Esophagus (tissue), 2 donors: ENCODE measurements at regions not wholly inside any gene's neighbourhood (a gene's known extent, or its start where the extent isn't known, plus 50 kb on each side); places are given as distances from the start of the nearest gene placed in this dataset.

Experiments used
- H3K27ac ChIP-seq, 2 donors: one replicate each; pipeline ENCODE4 v1.5.1; 2013; ENCODE audit warnings: low read depth in 2 of 2, mild to moderate bottlenecking in 2 of 2, inconsistent platforms in 1 of 2, low read length in 1 of 2, moderate library complexity in 1 of 2
- H3K27me3 ChIP-seq, 2 donors: one replicate each; pipeline ENCODE4 v1.6.1; 2013; ENCODE audit warnings: low read length in 2 of 2, control low read depth in 1 of 2, mild to moderate bottlenecking in 1 of 2; ENCODE audit not compliant: insufficient read depth in 2 of 2, control insufficient read depth in 1 of 2
- H3K36me3 ChIP-seq, 2 donors: one replicate each; pipeline ENCODE4 v1.6.1; 2013; ENCODE audit warnings: low read length in 1 of 2; ENCODE audit not compliant: control insufficient read depth in 2 of 2, insufficient read depth in 2 of 2
- H3K4me1 ChIP-seq, 2 donors: one replicate each; pipeline ENCODE4 v1.6.1; 2013; ENCODE audit warnings: low read length in 1 of 2; ENCODE audit not compliant: control insufficient read depth in 2 of 2, insufficient read depth in 2 of 2
- H3K4me3 ChIP-seq, 2 donors: one replicate each; pipeline ENCODE4 v1.5.1; 2013; ENCODE audit warnings: low read length in 2 of 2, mild to moderate bottlenecking in 2 of 2, low read depth in 1 of 2, moderate library complexity in 1 of 2
- H3K9me3 ChIP-seq, 2 donors: one replicate each; pipeline ENCODE4 v1.6.1; 2013; ENCODE audit warnings: mild to moderate bottlenecking in 2 of 2, low read depth in 1 of 2, low read length in 1 of 2, moderate library complexity in 1 of 2; ENCODE audit not compliant: control insufficient read depth in 2 of 2, insufficient read depth in 1 of 2
- WGBS, 2 donors: extraction: QIAGEN DNeasy Blood & Tissue Kit; methylation state at CpG; one replicate each; pipeline ENCODE4 v1.1.7; 2013; 5-methylcytosine and 5-hydroxymethylcytosine counted together
- donor health status: healthy with polysubstance abuse.
- donor health status: Bipolar disorder and iron deficiency.

DNA sequence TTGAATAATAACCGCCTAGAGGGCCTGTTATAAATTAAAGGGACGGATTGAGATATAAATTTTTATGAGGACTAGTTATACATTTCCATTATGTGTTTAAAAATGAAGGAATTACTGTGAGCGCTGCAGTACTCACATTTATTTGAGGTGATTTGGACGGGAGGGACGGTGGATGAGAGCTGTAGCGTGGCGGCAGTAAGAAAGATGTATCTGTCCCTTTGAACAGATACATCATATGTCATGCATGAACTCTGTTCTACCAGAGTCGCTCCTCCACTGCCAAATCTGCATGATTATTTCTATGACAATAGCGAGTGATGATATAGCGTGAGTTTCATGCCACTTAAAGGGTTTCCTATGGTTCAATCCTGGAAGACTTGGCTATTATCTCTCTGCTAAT, 538.8 kb downstream of the MCTP2 start:
- Histone ChIP-seq H3K36me3 (no peaks in the 10 kb centered on the region), H3K27me3 (no peaks in the 10 kb centered on the region), H3K9me3 (no peaks in the 10 kb centered on the region), H3K27ac (no peak overlapping the region), H3K4me1 (no peaks in the 10 kb centered on the region), H3K4me3 (no peak overlapping the region)
- 89 to 93% methylated on average over 10 of the region's 10 CpGs for WGBS, 2 donors

DNA sequence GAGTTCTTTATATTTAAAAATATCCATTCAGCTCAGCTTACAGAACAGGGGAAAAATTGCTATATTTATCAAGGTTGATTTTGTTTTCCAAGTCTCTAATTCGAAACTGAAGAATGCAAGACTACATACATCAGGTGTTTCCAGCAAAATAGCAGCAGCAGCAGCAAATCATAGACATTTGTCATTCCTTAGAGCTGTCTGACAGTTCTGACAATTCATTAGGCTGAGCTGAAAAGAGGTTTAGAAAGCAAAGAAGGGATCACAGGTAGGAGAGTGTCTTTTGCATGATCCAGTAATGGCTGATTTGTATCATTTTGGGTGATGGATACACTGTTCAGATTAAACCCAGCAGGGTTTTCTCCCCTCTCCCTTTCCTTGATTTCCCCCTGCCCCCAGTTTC, 545.7 kb downstream of the MCTP2 start:
- WGBS, 2 donors: 62 to 67% methylated on average over 1 of the region's 1 CpG

DNA sequence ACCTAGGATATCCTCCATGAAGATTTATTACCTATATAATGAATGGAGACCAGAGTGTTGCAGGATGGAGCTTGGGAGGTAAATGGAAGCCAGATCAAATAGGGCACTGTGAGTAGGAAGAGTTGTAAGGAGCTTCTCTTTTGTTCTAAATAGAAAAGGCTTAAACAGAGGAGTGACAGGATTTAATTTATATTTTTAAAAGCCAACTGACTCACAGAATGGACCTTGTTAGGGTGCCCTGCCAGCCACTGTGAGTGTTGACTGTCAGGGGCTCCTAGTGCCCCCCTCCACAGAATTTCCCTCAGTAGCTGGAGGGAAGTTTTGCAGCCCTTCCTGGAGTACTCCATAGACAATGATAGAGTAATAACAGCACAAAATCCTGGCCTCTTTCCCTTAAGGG, 547.5 kb downstream of the MCTP2 start:
- Histone ChIP-seq H3K4me1 (no peaks in the 10 kb centered on the region), H3K27me3 (no peaks in the 10 kb centered on the region), H3K9me3 (no peaks in the 10 kb centered on the region), H3K27ac (no peak overlapping the region), H3K4me3 (no peak overlapping the region), H3K36me3 (no peaks in the 10 kb centered on the region)

More for the DNA sequence above, 545.7 kb downstream of the MCTP2 start:
- Histone ChIP-seq H3K4me3 (no peak overlapping the region), H3K36me3 (no peaks in the 10 kb centered on the region), H3K27ac (no peak overlapping the region), H3K27me3 (no peaks in the 10 kb centered on the region), H3K9me3 (no peaks in the 10 kb centered on the region), H3K4me1 (no peaks in the 10 kb centered on the region)

DNA sequence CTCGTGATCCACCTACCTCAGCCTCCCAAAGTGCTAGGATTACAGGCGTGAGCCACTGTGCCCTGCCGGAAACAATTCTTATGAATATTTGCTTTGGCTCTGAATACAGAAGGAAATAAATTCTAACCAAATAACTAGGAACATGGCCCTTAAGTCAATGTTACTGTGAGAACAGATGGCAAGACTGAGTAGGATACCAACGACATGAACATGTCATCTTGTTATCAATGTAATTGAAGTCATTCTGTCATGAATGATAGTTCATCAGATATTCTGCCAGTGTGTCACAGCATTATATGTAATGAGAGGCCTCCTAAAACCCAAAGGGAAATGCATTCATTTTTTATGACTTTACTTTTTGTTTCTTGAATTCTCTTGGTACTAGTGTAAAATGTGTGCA, 548.8 kb downstream of the MCTP2 start:
- H3K36me3 ChIP-seq: no peaks in the 10 kb centered on the region
- H3K4me1 ChIP-seq: no peaks in the 10 kb centered on the region
- H3K4me3 ChIP-seq: no peak overlapping the region
- 85 to 93% methylated on average over 4 of the region's 4 CpGs for WGBS, 2 donors
- no peak overlapping the region for H3K27ac ChIP-seq
- H3K9me3 ChIP-seq: no peaks in the 10 kb centered on the region
- no peaks in the 10 kb centered on the region for H3K27me3 ChIP-seq

DNA sequence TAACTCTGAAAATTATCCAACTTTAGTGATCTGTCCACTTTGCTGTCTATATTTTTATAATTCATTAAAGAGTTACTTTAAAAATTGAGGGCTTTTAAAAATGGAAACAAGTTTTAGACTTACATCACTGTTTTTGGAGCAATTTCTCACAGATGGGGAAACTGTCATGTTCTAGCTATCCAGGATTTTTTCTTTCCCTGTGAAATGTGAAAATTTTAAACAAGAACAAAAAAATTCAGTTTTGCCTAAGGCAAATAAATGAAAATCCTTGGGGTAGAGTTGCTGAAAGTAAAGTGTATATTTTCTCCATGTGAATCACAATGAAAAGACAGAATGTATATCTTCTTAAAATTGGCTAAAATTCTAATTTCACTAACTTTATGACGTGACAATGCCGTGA, 553.7 kb downstream of the MCTP2 start:
- 80 to 89% methylated on average over 2 of the region's 2 CpGs for WGBS, 2 donors
- H3K27me3 ChIP-seq: no peaks in the 10 kb centered on the region
- H3K4me1 ChIP-seq: no peaks in the 10 kb centered on the region
- no peak overlapping the region for H3K4me3 ChIP-seq
- no peak overlapping the region for H3K27ac ChIP-seq
- H3K36me3 ChIP-seq: no peaks in the 10 kb centered on the region
- H3K9me3 ChIP-seq: no peaks in the 10 kb centered on the region

DNA sequence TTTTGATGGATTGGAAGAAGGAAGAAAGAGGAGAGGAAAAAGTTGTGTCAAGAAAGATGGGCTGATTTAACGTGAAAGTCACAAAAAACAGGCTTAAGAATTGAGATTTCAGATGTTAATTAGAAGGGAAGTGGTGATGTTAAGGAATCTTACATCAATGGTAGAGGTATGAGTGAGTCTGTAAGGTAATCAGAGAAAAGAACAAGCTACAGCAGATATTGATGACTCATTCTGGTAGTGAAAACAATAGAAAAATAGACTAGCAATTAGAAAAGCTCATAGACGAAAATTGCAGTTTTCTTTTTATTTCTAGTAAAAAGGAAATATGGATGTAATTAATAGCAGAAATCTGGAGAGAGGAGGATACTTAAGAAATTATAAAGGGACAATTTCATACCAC, 559.6 kb downstream of the MCTP2 start:
- 40 to 45% methylated on average over 2 of the region's 2 CpGs for WGBS, 2 donors
- Histone ChIP-seq H3K9me3 (no peaks in the 10 kb centered on the region), H3K4me1 (no peaks in the 10 kb centered on the region)

DNA sequence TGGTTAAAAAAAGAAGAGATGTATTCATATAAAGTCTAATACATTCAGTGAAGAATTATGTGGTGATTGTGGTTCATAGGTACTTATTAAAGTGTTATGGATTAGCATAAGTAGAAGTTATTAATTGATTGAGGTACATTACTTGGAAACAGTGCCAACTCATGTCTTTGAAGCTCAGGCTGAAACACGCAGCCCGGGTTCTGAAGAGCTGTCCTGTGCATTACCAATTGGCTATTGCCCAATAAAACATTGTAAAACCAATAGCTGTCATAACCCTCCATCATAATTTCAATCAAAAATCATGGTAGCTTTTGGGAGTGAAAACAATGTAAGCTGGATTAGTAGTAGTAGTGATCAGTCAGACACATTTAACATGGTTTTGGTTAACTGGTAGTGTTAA, 560.1 kb downstream of the MCTP2 start:
- H3K36me3 ChIP-seq: no peaks in the 10 kb centered on the region
- H3K9me3 ChIP-seq: no peaks in the 10 kb centered on the region
- no peak overlapping the region for H3K4me3 ChIP-seq
- H3K27me3 ChIP-seq: no peaks in the 10 kb centered on the region
- H3K27ac ChIP-seq: no peak overlapping the region
- H3K4me1 ChIP-seq: no peaks in the 10 kb centered on the region
- 52 to 58% methylated on average over 2 of the region's 2 CpGs for WGBS, 2 donors

More for the DNA sequence above, 559.6 kb downstream of the MCTP2 start:
- H3K27me3 ChIP-seq: no peaks in the 10 kb centered on the region
- H3K27ac ChIP-seq: no peak overlapping the region
- no peaks in the 10 kb centered on the region for H3K36me3 ChIP-seq
- H3K4me3 ChIP-seq: no peak overlapping the region

DNA sequence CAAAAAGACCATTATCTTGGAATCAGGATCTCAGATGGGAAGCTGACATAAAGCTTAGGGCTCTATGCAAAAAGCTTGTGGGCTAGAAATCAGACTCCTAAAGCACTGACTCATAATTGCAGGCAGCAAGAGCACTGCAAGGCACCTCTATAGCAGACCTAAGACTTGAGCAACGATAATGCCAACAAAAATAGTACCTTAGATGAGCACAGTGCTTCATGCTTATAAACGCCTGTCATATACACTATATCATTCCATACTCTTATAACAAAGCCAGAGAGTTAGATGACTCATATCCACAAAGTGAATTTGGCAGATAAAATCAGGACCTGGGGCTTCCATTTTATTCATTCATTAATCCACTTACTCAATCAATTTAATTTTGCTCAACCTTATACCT, 560.8 kb downstream of the MCTP2 start:
- Histone ChIP-seq H3K27ac (no peak overlapping the region), H3K4me1 (no peaks in the 10 kb centered on the region), H3K36me3 (no peaks in the 10 kb centered on the region), H3K4me3 (no peak overlapping the region), H3K27me3 (no peaks in the 10 kb centered on the region), H3K9me3 (no peaks in the 10 kb centered on the region)
- WGBS, 2 donors: 49 to 55% methylated on average over 2 of the region's 2 CpGs

DNA sequence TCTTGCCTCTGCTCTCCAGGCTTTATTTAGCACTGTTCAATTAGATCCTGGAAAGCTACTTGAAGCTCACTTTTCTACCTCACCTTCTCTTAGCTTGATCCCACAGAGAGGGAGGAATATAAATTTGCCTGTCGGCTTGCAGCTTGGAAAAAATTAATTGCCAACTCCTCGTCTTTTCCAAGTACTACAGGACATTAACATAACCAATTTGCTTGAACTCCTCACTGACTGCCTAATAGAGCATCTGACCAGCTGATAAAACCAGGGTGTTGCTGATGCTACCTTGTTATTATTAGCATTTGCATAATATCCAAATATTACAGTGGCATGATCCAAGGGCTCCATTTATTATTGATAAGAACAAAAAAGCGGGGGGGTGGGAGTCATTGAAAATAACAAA, 561.8 kb downstream of the MCTP2 start:
- no peaks in the 10 kb centered on the region for H3K27me3 ChIP-seq
- no peaks in the 10 kb centered on the region for H3K36me3 ChIP-seq
- 70 to 85% methylated on average over 3 of the region's 3 CpGs for WGBS, 2 donors

DNA sequence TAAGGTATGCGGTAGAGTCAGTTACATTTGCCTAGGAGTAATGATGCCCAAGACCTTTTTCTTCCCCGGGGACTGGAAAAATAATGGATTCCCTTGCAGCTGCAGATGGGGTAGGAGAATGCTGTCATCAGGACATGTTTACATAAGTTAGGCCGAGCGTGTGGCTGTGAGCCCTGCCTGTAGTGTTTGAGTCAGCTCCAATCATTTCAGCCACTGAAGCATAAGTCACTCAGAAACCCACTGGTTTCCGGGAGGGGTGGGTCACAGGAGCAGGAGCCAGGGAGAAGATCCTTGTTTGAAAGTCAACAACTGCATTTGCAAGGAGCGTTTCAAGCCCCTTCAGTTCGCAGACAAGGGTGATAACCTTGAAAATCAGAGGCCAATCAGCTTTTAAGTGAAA, 562.3 kb downstream of the MCTP2 start:
- Histone ChIP-seq H3K4me1 (no peaks in the 10 kb centered on the region), H3K36me3 (no peaks in the 10 kb centered on the region), H3K4me3 (no peak overlapping the region), H3K9me3 (no peaks in the 10 kb centered on the region), H3K27me3 (no peaks in the 10 kb centered on the region), H3K27ac (no peak overlapping the region)
- 55 to 60% methylated on average over 7 of the region's 7 CpGs for WGBS, 2 donors

More for the DNA sequence above, 561.8 kb downstream of the MCTP2 start:
- Histone ChIP-seq H3K27ac (no peak overlapping the region), H3K9me3 (no peaks in the 10 kb centered on the region), H3K4me1 (no peaks in the 10 kb centered on the region), H3K4me3 (no peak overlapping the region)
